ENCODE measurements at regions not wholly inside any gene's neighbourhood (a gene's known extent, or its start where the extent isn't known, plus 50 kb on each side); places are given as distances from the start of the nearest gene placed in this dataset.

DNA sequence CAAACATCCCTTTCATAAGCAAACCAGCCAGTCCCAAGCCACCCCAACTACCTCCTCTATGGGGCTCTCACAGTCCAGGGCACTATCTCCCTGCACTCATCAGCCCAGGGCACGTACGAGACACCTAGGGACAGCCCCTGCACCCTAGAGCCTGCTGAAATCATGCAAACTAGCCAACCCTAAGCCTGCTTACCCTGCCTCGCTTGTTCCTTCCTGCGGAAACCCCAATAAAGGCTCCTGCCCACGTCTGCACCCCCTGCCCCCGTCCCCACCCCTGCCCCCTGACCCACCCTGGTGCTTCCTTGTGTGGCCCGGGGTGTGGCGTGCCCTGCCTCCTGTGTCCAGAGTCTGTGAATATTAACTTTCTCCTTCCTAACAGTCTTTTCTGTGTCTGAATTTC is 135.9 kb downstream of the GADD45G start:
- TF ChIP-seq, protein P1, sequence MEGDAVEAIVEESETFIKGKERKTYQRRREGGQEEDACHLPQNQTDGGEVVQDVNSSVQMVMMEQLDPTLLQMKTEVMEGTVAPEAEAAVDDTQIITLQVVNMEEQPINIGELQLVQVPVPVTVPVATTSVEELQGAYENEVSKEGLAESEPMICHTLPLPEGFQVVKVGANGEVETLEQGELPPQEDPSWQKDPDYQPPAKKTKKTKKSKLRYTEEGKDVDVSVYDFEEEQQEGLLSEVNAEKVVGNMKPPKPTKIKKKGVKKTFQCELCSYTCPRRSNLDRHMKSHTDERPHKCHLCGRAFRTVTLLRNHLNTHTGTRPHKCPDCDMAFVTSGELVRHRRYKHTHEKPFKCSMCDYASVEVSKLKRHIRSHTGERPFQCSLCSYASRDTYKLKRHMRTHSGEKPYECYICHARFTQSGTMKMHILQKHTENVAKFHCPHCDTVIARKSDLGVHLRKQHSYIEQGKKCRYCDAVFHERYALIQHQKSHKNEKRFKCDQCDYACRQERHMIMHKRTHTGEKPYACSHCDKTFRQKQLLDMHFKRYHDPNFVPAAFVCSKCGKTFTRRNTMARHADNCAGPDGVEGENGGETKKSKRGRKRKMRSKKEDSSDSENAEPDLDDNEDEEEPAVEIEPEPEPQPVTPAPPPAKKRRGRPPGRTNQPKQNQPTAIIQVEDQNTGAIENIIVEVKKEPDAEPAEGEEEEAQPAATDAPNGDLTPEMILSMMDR (IDR thresholded peaks at IDR 0.05): no peak
- TF ChIP-seq POLR2A (IDR thresholded peaks at IDR 0.05): no peak
- no peak for TF ChIP-seq POLR2AphosphoS5 (IDR thresholded peaks at IDR 0.05)

Measured in suprapubic skin (tissue), 4 donors.